OCI-LY3 (cell line): ENCODE measurements at regions not wholly inside any gene's neighbourhood (a gene's known extent, or its start where the extent isn't known, plus 50 kb on each side); places are given as distances from the start of the nearest gene placed in this dataset.

Experiments used
- H2AFZ ChIP-seq: fragments of 200-600, 300-600 bp; shearing (Covaris generic); 2 replicates; pipeline ENCODE4 v1.6.0; 2014; ENCODE audit warnings: antibody characterized with exemption, low read depth, low read length
- H3K27ac ChIP-seq: fragments of 200-600, 300-600 bp; sonication (generic); 2 replicates; pipeline ENCODE4 v1.5.1; 2014; ENCODE audit warnings: mild to moderate bottlenecking, low read length, moderate library complexity, mixed read lengths
- H3K27me3 ChIP-seq: fragments of 200-600, 300-600 bp; sonication (generic); 2 replicates; pipeline ENCODE4 v1.6.1; 2014; ENCODE audit warnings: low read depth, low read length, mixed read lengths
- H3K36me3 ChIP-seq: fragments of 200-600, 300-600 bp; sonication (generic); replicated peaks from 2 replicates; pipeline ENCODE3; 2014; ENCODE audit warnings: low read depth, low read length, mixed read lengths
- H3K4me1 ChIP-seq: fragments of 300-600, 200-600 bp; sonication (generic); 2 replicates; pipeline ENCODE4 v1.6.1; 2014; ENCODE audit warnings: low read length, mixed read lengths
- H3K4me2 ChIP-seq: fragments of 200-600, 300-600 bp; sonication (generic); 2 replicates; pipeline ENCODE4 v1.6.1; 2014; ENCODE audit warnings: low read length, mixed read lengths
- H3K4me3 ChIP-seq: fragments of 300-600, 200-600 bp; sonication (generic); 2 replicates; pipeline ENCODE4 v1.5.1; 2014; ENCODE audit warnings: antibody characterized with exemption, mild to moderate bottlenecking, low read length, moderate library complexity
- H3K79me2 ChIP-seq: fragments of 300-600, 200-600 bp; shearing (Covaris generic); 2 replicates; pipeline ENCODE4 v1.6.1; 2014; ENCODE audit warnings: mild to moderate bottlenecking, low read length, mixed read lengths
- H3K9ac ChIP-seq: fragments of 300-600, 200-600 bp; shearing (Covaris generic); 2 replicates; pipeline ENCODE4 v1.6.0; 2014; ENCODE audit warnings: mild to moderate bottlenecking, low read length, moderate library complexity
- H3K9me3 ChIP-seq: fragments of 200-600, 300-600 bp; shearing (Covaris generic); 2 replicates; pipeline ENCODE4 v1.6.1; 2014; ENCODE audit warnings: low read length, mixed read lengths; ENCODE audit not compliant: insufficient read depth
- H4K20me1 ChIP-seq: fragments of 200-600, 300-600 bp; sonication (generic); 2 replicates; pipeline ENCODE4 v1.6.1; 2016; ENCODE audit warnings: low read length, mixed read lengths; ENCODE audit not compliant: insufficient read depth
- EZH2phosphoT487 ChIP-seq: fragments of 200-600 bp; shearing (Covaris generic); IDR thresholded peaks from 2 replicates; pipeline ENCODE4 v1.6.1; 2018; ENCODE audit warnings: antibody characterized with exemption, mixed run types, low read depth
- TF ChIP-seq, protein P1 (sequence below): fragments of 200-600, 300-600 bp; sonication (generic); IDR thresholded peaks from 2 replicates; pipeline ENCODE4 v1.5.1; 2014; ENCODE audit warnings: antibody characterized with exemption, low read length, low read depth

DNA sequence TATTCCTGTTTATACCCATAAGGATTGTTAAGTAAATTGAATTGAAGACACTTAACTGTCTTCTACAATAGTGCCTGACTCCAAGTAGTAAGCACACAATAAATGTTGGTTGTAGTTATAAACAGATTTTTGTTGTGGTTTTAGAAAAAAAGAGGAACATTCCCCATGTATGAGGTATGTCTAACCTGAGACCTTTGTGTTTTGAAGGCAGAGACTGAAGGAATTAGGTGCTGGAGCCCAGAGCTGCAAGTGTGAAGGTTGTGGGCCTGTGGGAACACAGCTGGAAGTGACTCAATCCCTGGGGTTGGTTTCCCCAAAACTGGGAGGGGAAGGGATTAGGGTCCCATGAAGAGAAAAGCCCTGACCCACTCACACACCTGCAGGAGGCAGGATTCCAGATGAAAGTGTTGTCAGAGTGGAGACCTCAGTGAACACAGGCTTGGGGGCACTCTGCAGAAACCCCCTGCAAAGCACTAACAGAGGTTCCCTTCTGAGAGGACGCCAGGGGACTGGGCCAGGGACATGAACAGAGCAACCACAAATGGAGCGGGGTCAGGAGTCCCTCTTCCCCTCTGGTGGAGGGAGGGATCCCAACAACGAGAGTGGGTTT is 265.1 kb upstream of the KLF14 start:
- no peak overlapping the region for H3K4me2 ChIP-seq

DNA sequence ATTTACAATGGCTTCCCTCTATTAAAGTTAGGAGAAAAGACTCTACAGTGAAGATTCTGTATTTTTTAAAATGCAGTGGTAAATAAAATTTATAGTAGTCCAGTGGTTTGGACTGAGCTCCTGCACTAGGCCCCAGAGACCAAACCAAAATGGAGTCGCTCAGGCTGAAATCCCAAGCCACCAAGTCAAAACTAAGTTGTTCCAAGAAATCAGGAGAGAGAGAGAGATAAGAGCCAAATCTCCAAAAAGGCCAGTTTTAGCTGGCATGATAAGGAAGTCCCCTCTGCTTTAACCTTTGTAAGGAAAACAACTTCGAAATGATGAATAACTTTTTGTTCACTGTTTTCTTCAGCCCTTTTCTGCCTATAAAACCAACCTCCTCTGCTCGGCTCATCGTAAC is 265.9 kb upstream of the KLF14 start:
- no peak overlapping the region for H3K4me3 ChIP-seq
- H4K20me1 ChIP-seq, result no peaks in the 10 kb centered on the region
- H3K9ac ChIP-seq, result no peak overlapping the region
- TF ChIP-seq, protein P1, sequence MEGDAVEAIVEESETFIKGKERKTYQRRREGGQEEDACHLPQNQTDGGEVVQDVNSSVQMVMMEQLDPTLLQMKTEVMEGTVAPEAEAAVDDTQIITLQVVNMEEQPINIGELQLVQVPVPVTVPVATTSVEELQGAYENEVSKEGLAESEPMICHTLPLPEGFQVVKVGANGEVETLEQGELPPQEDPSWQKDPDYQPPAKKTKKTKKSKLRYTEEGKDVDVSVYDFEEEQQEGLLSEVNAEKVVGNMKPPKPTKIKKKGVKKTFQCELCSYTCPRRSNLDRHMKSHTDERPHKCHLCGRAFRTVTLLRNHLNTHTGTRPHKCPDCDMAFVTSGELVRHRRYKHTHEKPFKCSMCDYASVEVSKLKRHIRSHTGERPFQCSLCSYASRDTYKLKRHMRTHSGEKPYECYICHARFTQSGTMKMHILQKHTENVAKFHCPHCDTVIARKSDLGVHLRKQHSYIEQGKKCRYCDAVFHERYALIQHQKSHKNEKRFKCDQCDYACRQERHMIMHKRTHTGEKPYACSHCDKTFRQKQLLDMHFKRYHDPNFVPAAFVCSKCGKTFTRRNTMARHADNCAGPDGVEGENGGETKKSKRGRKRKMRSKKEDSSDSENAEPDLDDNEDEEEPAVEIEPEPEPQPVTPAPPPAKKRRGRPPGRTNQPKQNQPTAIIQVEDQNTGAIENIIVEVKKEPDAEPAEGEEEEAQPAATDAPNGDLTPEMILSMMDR, result no peak
- no peak for TF ChIP-seq EZH2phosphoT487
- no peaks in the 10 kb centered on the region for H3K27me3 ChIP-seq
- no peaks in the 10 kb centered on the region for H3K79me2 ChIP-seq
- H2AFZ ChIP-seq, result no peak overlapping the region
- H3K4me2 ChIP-seq, result no peak overlapping the region
- H3K9me3 ChIP-seq, result peaks cover 3% of the 10 kb centered on the region; the same call in 1 of the 2 replicates
- peaks cover 4% of the 10 kb centered on the region; the same call in 1 of the 2 replicates for H3K4me1 ChIP-seq
- no peak overlapping the region for H3K27ac ChIP-seq
- H3K36me3 ChIP-seq, result peaks cover 11% of the 10 kb centered on the region

More for the DNA sequence above, 265.1 kb upstream of the KLF14 start:
- peaks cover 3% of the 10 kb centered on the region; the same call in 1 of the 2 replicates for H3K79me2 ChIP-seq
- H4K20me1 ChIP-seq, result no peaks in the 10 kb centered on the region; the same call in 1 of the 2 replicates
- H3K4me3 ChIP-seq, result no peak overlapping the region
- H3K9ac ChIP-seq, result no peak overlapping the region
- TF ChIP-seq, protein P1, result no peak
- TF ChIP-seq EZH2phosphoT487, result no peak
- H3K36me3 ChIP-seq, result peaks cover 11% of the 10 kb centered on the region
- H2AFZ ChIP-seq, result no peak overlapping the region
- no peak overlapping the region for H3K27ac ChIP-seq
- peaks cover 6% of the 10 kb centered on the region for H3K4me1 ChIP-seq
- no peaks in the 10 kb centered on the region for H3K27me3 ChIP-seq
- H3K9me3 ChIP-seq, result peaks cover 3% of the 10 kb centered on the region; the same call in 1 of the 2 replicates

DNA sequence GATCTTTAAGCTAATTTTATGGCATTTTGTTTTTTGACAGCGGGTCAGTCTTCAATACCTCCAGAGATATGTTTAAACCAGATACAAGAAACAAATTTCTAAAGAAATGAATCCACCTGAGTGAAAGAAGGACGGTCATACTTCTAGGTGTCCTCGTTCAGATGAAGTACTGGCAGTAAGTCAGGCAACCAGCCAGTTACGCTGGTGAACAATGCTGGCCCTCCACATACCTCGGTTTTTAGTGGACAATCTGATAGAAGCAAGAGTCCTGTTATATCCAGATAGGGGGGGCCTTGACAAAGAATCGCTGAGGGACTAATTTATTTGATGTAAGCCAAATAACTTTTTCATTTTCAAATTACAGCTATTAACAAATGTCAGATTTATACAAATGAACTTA is 266.4 kb upstream of the KLF14 start:
- Histone ChIP-seq H3K4me2 (no peak overlapping the region), H4K20me1 (no peaks in the 10 kb centered on the region), H3K4me3 (no peak overlapping the region), H3K9me3 (peaks cover 3% of the 10 kb centered on the region; the same call in 1 of the 2 replicates), H3K9ac (no peak overlapping the region), H3K36me3 (peaks cover 11% of the 10 kb centered on the region), H3K27me3 (no peaks in the 10 kb centered on the region), H3K27ac (no peak overlapping the region), H3K4me1 (peaks cover 4% of the 10 kb centered on the region; the same call in 1 of the 2 replicates), H2AFZ (no peak overlapping the region), H3K79me2 (no peaks in the 10 kb centered on the region)
- TF ChIP-seq EZH2phosphoT487, result no peak
- TF ChIP-seq, protein P1, result no peak

DNA sequence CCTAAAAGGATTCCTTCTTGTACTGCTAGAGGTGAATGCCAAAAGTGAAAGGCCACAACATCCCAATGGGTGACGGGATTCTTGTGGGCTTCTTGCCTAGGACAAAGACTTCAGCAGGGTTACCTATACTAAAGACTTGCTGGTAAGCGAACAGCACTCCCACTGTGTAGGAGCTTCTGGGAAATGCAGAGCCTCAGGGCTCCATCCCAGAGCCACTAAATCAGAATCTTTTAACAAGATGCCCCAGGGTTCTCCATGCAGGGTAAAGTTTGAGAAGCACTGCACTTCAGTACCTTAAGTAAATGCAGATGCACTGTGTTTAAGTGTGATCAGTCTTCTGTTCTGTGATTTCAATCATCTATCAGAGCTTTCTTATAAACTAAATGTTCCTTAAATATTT is 266.9 kb upstream of the KLF14 start:
- Histone ChIP-seq H4K20me1 (no peaks in the 10 kb centered on the region), H3K27ac (no peak overlapping the region), H3K9ac (no peak overlapping the region), H3K27me3 (no peaks in the 10 kb centered on the region), H3K79me2 (no peaks in the 10 kb centered on the region), H3K4me1 (peaks cover 4% of the 10 kb centered on the region; the same call in 1 of the 2 replicates), H2AFZ (no peak overlapping the region), H3K36me3 (peaks cover 11% of the 10 kb centered on the region), H3K4me2 (no peak overlapping the region), H3K4me3 (no peak overlapping the region), H3K9me3 (peaks cover 3% of the 10 kb centered on the region; the same call in 1 of the 2 replicates)
- TF ChIP-seq, protein P1, result no peak
- no peak for TF ChIP-seq EZH2phosphoT487
